ENCODE measurements at regions not wholly inside any gene's neighbourhood (a gene's known extent, or its start where the extent isn't known, plus 50 kb on each side); places are given as distances from the start of the nearest gene placed in this dataset.

DNA sequence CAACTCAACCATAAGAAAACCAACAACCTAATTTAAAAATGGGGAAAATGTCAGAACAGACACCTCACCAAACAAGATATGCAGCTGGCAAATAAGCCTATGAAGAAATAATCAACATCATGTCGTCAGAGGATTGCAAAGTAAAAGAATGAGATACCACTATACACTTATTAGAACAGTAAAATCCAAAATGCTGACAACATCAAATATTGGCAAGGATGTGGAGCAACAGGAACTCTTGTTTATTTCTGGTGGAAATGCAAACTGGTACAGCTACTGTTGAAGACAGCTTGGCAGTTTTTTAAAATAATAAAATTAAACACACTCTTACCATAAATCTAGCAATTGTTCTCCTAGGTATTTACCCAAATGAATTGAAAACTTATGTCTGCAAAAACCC lies 140.7 kb upstream of the B3GAT1 start:
- no peak for ATAC-seq
- no peak for DNase-seq (ENCODE audit: low spot score)

- DNase-seq (ENCODE audit: low spot score) (no peak), ATAC-seq (no peak)
These were observed 133.5 kb upstream of the B3GAT1 start for GRCh38 chr11:134545521-134545920.

- DNase-seq (ENCODE audit: low spot score) (peak; percentile 24), ATAC-seq (no peak)
These were observed 132.2 kb upstream of the B3GAT1 start for GRCh38 chr11:134544095-134544815.

- peak; percentile 22 for DNase-seq (ENCODE audit: low spot score)
- ATAC-seq: no peak
These were observed 131.6 kb upstream of the B3GAT1 start for GRCh38 chr11:134543645-134544044.

DNA sequence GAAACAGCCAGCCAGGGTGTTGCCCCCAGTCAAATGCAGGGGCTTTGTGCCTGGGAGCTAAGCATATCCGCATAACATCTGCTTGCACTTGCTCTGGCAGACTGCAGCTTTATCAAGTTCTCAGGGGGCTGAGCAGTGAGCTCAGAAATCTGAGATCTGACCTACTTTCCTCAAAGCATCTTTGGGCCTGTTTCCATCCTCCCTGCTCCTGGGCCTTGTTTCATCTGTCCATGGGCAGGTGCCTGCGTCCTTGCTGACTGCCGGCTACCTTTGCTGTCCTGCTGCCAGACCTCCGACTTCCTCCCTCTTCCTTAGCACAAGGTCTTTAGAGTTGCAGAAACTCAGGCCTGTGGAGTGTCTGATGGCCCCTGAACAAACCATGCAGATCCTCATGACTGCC lies 131.2 kb upstream of the B3GAT1 start:
- ATAC-seq: no peak
- no peak for DNase-seq (ENCODE audit: low spot score)

DNA sequence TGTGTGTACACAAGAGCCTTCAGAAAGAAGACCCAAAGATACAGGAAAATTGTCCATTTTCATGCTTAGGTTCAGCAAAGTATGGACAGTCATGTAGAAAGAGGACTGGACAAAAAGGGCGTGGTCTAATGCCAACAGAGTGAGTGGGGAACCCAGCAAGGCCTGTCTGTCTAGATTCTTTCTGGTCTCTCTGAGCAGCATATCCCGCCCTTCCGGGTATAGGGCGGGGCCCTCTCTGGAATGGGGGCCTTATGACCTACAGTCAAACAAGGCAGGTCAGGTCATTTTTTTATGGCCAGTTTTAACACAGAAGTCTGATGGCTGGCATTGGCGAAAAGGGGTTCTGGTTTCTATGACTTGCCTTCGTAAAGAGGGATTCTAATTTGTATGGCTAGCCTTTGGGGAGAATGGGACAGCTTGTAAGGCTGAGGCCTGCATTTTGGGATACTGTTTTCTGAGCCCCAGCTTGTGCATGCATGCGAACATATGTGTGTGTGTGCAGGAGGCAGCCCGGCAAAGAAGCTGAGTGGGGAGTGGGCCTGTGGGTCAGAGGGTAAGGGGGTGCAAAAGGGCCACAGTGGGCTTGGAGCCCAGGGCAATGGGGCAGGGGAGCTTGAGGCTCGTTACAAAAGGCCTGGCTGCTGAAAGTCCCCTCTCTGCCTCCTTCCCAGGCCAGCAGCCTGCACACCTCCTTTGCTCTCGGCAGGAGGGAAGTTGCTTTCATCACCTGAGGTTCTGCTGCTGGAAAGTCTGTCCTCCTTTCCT lies 130.5 kb upstream of the B3GAT1 start:
- DNase-seq (ENCODE audit: low spot score) (peak; percentile 28), ATAC-seq (no peak)

DNA sequence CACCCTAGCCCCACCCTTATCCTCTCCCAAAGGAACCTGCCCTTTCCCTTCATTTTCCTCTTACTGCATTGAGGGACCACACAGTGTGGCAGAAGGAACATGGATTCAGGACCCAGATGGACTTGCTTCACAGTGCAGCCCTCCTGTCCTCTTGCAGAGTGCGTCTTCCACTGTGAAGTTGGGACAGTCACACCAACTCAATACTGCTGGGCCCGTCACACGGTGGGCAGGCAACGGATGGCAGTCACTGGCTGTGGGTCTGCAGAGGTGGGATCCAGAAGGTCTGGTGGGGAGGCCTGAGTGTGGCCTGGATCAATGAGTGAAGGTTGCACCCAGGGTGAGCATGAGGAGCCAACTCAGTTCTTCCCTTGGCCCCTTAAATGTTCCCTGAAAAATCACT lies 129.9 kb upstream of the B3GAT1 start:
- ATAC-seq (no peak), DNase-seq (ENCODE audit: low spot score) (peak; percentile 4)

DNA sequence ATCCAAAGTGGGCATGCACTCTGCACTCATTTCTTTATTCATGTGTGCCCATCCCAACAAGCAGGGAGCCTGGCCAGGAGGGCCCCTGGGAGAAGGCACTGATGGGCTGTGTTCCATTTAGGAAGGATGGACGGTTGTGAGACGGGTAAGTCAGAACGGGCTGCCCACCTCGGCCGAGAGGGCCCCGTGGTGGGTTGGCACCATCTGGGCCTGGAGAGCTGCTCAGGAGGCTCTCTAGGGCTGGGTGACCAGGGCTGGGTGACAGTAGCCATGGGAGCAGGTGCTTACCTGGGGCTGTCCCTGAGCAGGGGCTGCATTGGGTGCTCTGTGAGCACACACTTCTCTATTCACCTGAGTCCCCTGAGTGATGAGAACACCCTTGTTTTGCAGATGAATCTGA lies 129.3 kb upstream of the B3GAT1 start:
- ATAC-seq (no peak), DNase-seq (ENCODE audit: low spot score) (no peak)

GRCh38 chr11:134539285-134539684 lies 127.2 kb upstream of the B3GAT1 start:
- ATAC-seq (no peak), DNase-seq (ENCODE audit: low spot score) (no peak)

- DNase-seq (ENCODE audit: low spot score): no peak
- no peak for ATAC-seq
These were observed 126.7 kb upstream of the B3GAT1 start for GRCh38 chr11:134538742-134539141.

DNA sequence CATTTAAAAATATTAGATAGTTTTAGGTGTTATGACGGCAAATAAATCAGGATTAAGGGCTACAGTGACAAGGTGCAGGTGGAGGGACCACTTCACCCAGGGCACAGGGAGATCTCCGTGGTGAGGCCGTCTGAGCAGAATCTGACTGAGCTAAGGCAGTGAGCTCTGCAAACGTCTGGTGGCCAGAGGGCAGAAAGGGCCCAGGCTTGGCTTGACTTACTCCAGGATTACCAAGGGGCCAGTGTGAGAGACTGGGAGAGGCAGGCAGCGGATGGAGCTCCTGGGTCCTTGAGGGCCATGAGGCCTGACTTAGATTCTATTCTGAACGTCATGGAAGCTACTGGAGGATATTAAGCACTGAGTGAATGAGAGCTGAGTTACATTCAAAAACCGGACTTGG lies 125.9 kb upstream of the B3GAT1 start:
- ATAC-seq (no peak), DNase-seq (ENCODE audit: low spot score) (no peak)

GRCh38 chr11:134537296-134537695 lies 125.3 kb upstream of the B3GAT1 start:
- ATAC-seq: no peak
- no peak for DNase-seq (ENCODE audit: low spot score)

DNA sequence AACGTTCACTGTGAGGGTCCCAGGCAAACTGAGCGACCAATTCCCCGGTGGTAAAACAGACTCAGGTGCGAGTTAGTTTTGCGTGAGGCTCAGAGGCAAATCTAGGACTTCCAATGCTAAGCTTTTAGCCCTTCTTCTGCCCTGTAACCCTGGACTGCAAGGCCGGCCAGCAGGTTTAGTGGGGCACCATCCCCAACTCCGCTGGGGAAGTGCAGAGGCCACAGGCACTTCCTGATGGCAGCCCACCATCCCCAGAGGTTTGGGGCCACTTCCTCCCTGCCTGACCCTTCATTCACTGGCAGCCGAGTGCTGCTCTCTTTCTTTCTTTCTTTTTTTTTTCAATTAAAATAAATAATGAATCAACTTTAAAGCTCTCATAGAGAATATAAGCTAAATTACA lies 124.6 kb upstream of the B3GAT1 start:
- DNase-seq (ENCODE audit: low spot score) (no peak), ATAC-seq (no peak)

GRCh38 chr11:134536219-134536618 lies 124.2 kb upstream of the B3GAT1 start:
- ATAC-seq: no peak
- DNase-seq (ENCODE audit: low spot score): no peak

DNA sequence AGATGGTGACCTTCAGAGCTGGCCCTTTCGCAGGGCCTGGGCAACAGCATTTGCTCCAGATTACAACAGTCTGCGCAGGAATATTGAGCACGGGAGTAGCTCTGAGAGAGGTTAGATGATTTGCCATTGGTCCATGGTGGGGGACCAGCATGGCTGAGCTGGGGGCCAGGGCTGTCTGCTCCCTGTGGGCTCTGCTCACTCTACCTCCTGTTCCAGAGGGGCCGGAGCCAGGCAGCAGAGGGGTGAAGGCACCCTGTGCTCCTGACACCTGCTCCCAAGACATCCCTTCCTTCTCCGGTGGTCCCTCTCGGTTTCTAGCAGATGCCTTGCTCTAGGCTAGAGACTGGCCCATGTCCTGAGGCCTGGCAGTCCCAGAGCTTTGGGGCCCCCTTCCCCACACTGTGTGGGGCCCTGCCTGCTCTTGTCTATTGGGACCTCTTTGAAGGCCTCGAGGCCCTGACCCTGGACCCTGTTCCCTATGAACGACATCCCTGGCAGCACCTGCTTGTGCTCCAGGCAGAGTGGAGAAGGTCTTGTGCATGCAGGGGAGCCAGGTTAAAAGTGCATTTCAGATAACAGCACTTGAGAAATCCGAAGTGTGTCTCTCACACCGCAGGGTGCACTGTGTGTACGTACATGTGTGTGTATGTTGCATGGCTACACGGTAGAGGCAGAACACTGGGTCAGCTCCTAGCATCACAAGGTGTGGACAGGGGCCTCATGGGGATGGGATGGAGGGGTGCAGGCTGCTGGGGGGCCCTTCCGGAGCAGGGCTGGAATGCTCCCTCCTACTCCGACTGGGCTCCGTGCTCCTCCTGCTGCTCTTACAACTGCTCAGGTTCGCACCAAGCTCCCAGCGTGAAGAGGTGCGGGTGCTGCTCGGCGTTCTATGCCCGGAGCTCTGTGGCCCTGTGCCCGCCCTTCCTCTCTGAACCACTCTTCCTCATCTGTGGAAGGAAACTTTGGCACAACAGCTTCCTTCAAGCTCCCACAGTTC lies 123.3 kb upstream of the B3GAT1 start:
- no peak for DNase-seq (ENCODE audit: low spot score)
- no peak for ATAC-seq

DNA sequence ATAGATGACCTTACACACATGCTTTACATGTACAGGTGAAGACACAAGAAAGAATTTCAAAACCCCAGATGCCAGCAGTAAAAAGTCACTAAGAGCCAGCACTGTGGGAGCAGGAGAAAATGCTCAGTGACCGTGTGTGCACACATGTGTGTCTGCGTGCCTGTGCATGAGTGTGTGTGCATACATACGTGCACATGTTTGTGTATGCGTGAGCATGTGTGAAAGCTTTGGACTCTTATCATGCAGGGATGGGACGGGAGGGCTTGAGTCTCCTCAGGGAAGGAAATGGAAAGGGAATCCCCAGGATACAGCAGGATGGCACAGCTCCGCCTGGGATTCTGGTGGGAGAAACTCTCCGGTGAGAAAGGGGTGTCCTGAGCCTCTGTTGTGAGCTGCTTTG lies 121.5 kb upstream of the B3GAT1 start:
- no peak for ATAC-seq

DNA sequence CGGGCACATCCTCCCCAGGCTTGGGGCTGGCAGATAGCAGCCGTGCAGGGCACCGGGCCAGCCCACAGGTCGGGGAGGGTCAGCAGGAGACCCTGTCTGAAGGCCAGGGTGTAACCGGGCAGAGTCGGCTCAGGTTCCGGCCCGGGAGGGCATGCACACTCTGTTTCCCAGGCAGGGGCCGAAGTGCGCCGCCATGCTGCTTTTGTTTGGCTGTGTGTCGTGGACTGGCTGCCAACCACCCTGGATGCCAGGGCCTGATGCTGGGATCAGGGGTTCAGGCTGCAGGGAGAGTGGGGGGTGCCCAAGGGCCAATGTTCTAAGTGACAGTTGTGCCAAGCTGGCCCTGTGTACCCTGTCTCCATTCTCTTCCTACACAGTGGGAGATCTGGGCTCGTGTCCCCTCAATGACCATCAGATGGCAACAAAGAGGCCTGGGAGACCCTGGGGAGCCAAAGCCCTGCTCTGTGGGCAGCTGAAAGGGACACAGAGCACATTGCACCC lies 120.9 kb upstream of the B3GAT1 start:
- DNase-seq (ENCODE audit: low spot score) (no peak), ATAC-seq (no peak)

More for the DNA sequence above, 121.5 kb upstream of the B3GAT1 start:
- no peak for DNase-seq (ENCODE audit: low spot score)

GRCh38 chr11:134532131-134532920 lies 120.3 kb upstream of the B3GAT1 start:
- ATAC-seq (no peak), DNase-seq (ENCODE audit: low spot score) (peak; percentile 16)

DNA sequence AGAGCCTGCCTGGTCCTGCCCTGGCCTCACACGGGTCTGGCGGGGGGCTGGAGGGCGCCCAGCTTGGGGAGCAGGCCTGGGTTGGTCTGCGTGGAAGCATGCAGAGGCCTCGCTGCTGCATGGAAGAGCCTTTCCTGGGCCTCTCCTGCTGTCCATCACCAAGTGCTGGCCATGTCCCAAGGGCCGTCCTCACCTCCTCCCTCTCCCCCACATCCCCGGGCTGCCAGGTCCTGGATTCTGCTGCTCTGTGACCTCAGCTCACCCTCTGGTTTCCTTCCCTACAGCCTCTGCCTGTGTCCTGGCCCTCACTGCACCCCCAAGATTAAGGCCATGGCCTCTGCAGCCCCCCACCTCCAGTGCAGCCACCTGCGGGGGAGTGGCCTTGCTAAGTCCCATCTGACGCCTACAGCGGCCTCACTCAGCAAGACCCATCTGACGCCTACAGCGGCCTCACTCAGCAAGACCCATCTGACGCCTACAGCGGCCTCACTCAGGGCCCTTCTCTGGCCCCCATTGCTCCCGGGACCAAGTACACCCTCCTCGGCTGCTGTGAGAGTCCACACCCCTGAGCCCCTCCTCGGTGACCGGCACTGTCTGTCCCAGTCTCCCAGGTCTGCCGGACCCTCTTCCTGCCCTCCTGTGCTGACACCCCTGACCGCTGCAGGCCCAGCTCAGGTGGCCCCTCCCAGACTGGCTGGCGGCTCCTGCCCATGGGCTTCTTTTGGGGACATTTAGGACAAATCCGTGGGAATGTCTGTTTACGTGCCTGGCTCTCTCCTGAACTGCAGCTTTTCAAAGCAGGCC lies 119.5 kb upstream of the B3GAT1 start:
- ATAC-seq (no peak), DNase-seq (ENCODE audit: low spot score) (peak; percentile 40)

Measured in left lobe of liver (tissue), 2 donors.